ENCODE measurements at regions not wholly inside any gene's neighbourhood (a gene's known extent, or its start where the extent isn't known, plus 50 kb on each side); places are given as distances from the start of the nearest gene placed in this dataset.

DNA sequence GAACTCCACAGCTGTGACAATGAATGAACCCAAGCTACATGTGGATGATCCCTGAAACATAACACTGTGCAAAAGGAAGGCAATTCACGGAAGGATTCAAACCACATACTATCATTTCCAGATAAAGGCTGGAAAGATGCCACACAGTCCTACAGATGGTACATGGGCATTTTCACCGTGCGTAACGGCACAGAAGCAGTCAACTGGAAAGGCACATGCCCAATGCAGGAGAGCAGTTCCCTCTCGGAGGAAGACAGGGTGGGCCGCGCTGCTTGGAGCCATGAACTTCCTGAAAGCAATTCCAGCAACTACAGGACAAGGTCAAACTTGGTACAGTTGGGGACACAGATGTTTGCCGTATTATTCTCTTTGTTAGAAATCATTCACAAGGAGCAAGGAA is 103.7 kb downstream of the SHANK2 start:
- H3K4me3 Mint-ChIP-seq (ENCODE audit: unreplicated experiment): no peak overlapping the region
- no peak for DNase-seq (ENCODE audit: extremely low spot score, unreplicated experiment)
- peaks cover 6% of the 10 kb centered on the region for H3K4me1 Mint-ChIP-seq (ENCODE audit: unreplicated experiment)
- peaks cover 3% of the 10 kb centered on the region for H3K9me3 Mint-ChIP-seq (ENCODE audit: unreplicated experiment)
- H3K27ac Mint-ChIP-seq (ENCODE audit: unreplicated experiment): no peak overlapping the region
- TF ChIP-seq, protein P1, sequence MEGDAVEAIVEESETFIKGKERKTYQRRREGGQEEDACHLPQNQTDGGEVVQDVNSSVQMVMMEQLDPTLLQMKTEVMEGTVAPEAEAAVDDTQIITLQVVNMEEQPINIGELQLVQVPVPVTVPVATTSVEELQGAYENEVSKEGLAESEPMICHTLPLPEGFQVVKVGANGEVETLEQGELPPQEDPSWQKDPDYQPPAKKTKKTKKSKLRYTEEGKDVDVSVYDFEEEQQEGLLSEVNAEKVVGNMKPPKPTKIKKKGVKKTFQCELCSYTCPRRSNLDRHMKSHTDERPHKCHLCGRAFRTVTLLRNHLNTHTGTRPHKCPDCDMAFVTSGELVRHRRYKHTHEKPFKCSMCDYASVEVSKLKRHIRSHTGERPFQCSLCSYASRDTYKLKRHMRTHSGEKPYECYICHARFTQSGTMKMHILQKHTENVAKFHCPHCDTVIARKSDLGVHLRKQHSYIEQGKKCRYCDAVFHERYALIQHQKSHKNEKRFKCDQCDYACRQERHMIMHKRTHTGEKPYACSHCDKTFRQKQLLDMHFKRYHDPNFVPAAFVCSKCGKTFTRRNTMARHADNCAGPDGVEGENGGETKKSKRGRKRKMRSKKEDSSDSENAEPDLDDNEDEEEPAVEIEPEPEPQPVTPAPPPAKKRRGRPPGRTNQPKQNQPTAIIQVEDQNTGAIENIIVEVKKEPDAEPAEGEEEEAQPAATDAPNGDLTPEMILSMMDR (IDR thresholded peaks at IDR 0.05): no peak
- no peaks in the 10 kb centered on the region for H3K36me3 Mint-ChIP-seq (ENCODE audit: unreplicated experiment)
- H3K27me3 Mint-ChIP-seq (ENCODE audit: unreplicated experiment): peaks cover 13% of the 10 kb centered on the region

DNA sequence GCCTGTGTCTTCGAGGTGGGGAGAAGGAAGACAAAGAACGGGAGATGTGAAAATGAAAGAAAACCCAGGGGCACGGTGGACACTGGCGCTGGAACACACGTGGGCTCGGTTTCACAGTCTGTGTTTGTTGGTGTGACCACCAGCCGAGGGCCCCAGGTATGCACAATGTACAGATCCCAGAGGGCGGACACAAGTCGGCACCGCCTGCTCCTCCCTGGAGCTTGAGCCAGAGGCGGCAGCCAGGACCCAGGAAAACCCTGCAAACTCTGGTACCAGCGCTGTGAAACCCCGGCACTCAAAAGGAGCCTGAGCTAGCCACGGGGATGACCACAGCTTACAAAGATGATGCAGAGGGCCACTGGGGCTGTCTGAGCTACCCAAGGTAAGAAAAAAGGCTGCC is 105.0 kb downstream of the SHANK2 start:
- peaks cover 3% of the 10 kb centered on the region for H3K27me3 Mint-ChIP-seq (ENCODE audit: unreplicated experiment)
- no peak overlapping the region for H3K27ac Mint-ChIP-seq (ENCODE audit: unreplicated experiment)
- peaks cover 3% of the 10 kb centered on the region for H3K9me3 Mint-ChIP-seq (ENCODE audit: unreplicated experiment)
- no peaks in the 10 kb centered on the region for H3K4me1 Mint-ChIP-seq (ENCODE audit: unreplicated experiment)
- TF ChIP-seq, protein P1 (IDR thresholded peaks at IDR 0.05): no peak
- no peaks in the 10 kb centered on the region for H3K36me3 Mint-ChIP-seq (ENCODE audit: unreplicated experiment)
- H3K4me3 Mint-ChIP-seq (ENCODE audit: unreplicated experiment): no peak overlapping the region
- no peak for DNase-seq (ENCODE audit: extremely low spot score, unreplicated experiment)

DNA sequence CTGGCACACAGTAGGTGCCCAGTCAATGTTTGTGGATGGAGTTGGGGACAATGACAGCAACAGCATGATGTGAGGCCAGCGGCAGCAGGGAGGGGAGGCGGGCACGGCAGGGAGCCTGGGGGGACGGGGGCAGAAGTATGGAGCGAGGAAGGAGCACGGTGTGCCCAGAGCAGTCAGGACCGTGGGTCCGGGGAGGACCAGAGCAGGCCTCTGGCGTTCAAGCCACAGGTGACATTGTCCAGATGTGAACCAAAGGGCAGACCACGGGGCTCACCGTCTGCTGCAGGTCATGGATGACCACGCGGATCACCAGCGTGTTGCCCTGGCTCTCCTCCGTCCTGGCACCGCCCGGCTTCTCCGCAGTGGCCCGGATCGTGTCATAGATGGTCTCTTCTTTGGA is 105.5 kb downstream of the SHANK2 start:
- Mint-ChIP-seq H3K36me3 (ENCODE audit: unreplicated experiment) (no peaks in the 10 kb centered on the region), H3K4me3 (ENCODE audit: unreplicated experiment) (no peak overlapping the region), H3K4me1 (ENCODE audit: unreplicated experiment) (no peaks in the 10 kb centered on the region), H3K9me3 (ENCODE audit: unreplicated experiment) (peaks cover 3% of the 10 kb centered on the region), H3K27ac (ENCODE audit: unreplicated experiment) (no peak overlapping the region), H3K27me3 (ENCODE audit: unreplicated experiment) (no peaks in the 10 kb centered on the region)
- DNase-seq (ENCODE audit: extremely low spot score, unreplicated experiment): no peak
- TF ChIP-seq, protein P1 (IDR thresholded peaks at IDR 0.05): no peak

DNA sequence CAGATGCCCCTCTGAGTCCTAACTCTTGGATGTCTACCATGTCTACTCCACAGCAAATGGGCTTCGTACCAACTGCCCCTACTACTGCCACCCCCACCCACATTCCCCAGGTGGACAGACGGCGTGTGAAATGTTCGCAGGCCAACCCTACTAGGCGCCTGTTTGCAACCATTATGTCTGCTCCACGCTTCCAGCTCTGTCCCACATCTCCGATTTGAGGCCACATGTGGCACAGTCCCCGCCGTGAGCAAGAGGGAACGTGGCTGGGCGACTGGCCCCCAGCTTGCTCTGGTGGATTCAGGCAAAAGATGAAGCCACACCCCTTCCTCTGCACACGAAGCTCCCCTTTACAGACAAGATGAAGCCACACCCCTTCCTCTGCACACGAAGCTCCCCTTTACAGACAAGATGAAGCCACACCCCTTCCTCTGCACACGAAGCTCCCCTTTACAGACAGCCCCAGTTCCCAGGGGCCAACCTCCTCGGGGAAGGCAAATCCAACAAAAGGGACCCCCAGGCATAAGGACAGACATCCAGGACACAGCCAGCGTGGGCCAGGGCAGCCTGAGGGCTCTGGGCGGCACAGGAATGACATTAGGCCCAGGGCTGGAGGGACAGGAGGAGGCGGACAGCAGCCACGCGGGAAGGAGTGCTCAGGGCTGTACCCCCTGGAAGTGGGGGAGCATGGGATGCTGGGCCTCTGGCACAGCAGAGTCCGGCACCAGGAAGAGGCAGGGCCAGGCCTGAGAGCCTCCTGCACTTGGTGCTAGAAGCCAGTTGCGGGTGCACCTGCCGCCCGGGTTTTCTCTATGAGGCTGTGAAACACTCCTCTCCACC is 106.2 kb downstream of the SHANK2 start:
- H3K9me3 Mint-ChIP-seq (ENCODE audit: unreplicated experiment): peaks cover 3% of the 10 kb centered on the region
- TF ChIP-seq, protein P1 (IDR thresholded peaks at IDR 0.05): no peak
- H3K4me1 Mint-ChIP-seq (ENCODE audit: unreplicated experiment): no peaks in the 10 kb centered on the region
- no peak overlapping the region for H3K4me3 Mint-ChIP-seq (ENCODE audit: unreplicated experiment)
- no peaks in the 10 kb centered on the region for H3K36me3 Mint-ChIP-seq (ENCODE audit: unreplicated experiment)
- no peak for DNase-seq (ENCODE audit: extremely low spot score, unreplicated experiment)
- no peaks in the 10 kb centered on the region for H3K27me3 Mint-ChIP-seq (ENCODE audit: unreplicated experiment)
- no peak overlapping the region for H3K27ac Mint-ChIP-seq (ENCODE audit: unreplicated experiment)

DNA sequence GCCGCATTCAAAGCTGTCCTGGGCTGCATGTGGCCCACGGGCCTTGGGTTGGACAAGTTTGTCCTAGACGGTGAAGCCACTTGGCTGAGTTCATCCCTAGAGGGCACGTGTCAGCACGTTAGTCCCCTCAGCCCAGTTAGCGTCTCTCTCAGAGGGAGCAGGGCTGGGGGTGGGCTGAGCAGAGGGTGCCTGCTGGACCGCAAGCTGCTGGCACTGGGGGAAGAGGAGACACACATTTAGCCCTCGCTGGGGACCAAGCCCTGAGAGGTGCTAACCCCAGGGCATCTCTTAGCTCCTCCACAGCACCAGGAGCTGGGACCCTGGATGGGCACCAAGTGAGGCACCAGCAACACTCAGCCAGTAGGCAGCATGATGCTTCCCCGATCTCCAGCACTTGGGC is 107.0 kb downstream of the SHANK2 start:
- Mint-ChIP-seq H3K36me3 (ENCODE audit: unreplicated experiment) (no peaks in the 10 kb centered on the region), H3K27me3 (ENCODE audit: unreplicated experiment) (no peaks in the 10 kb centered on the region), H3K4me1 (ENCODE audit: unreplicated experiment) (no peaks in the 10 kb centered on the region), H3K4me3 (ENCODE audit: unreplicated experiment) (no peak overlapping the region), H3K9me3 (ENCODE audit: unreplicated experiment) (peaks cover 3% of the 10 kb centered on the region), H3K27ac (ENCODE audit: unreplicated experiment) (no peak overlapping the region)
- TF ChIP-seq, protein P1 (IDR thresholded peaks at IDR 0.05): no peak
- DNase-seq (ENCODE audit: extremely low spot score, unreplicated experiment): no peak

Data from osteocyte (in vitro differentiated cells).